Medulla oblongata (tissue), 1 donor: ENCODE measurements at regions not wholly inside any gene's neighbourhood (a gene's known extent, or its start where the extent isn't known, plus 50 kb on each side); places are given as distances from the start of the nearest gene placed in this dataset.

Experiments used
- DNase-seq: peaks from one replicate; pipeline ENCODE4 v3.0.0-alpha.2; 2015; ENCODE audit errors: extremely low spot score

GRCh38 chr2:18831916-18832510, 242.6 kb upstream of the NT5C1B start:
- DNase-seq, result no peak

GRCh38 chr2:18830962-18831361, 241.6 kb upstream of the NT5C1B start:
- DNase-seq, result no peak

- no peak for DNase-seq
These were observed 240.6 kb upstream of the NT5C1B start for GRCh38 chr2:18829976-18830375.

- no peak for DNase-seq
These were observed 240.0 kb upstream of the NT5C1B start for GRCh38 chr2:18829251-18829902.

GRCh38 chr2:18828296-18828695, 238.9 kb upstream of the NT5C1B start:
- DNase-seq, result no peak

- DNase-seq, result no peak
These were observed 236.5 kb upstream of the NT5C1B start for GRCh38 chr2:18825838-18826237.

GRCh38 chr2:18824915-18825314, 235.5 kb upstream of the NT5C1B start:
- DNase-seq, result no peak

GRCh38 chr2:18824325-18824790, 235.0 kb upstream of the NT5C1B start:
- DNase-seq, result no peak

GRCh38 chr2:18821431-18821830, 232.1 kb upstream of the NT5C1B start:
- DNase-seq, result no peak

- DNase-seq, result no peak
These were observed 231.6 kb upstream of the NT5C1B start for GRCh38 chr2:18820966-18821365.

- no peak for DNase-seq
These were observed 230.2 kb upstream of the NT5C1B start for GRCh38 chr2:18819566-18819965.

GRCh38 chr2:18814387-18814786, 225.0 kb upstream of the NT5C1B start:
- DNase-seq, result no peak

GRCh38 chr2:18804536-18804935, 215.2 kb upstream of the NT5C1B start:
- DNase-seq, result no peak

- no peak for DNase-seq
These were observed 214.0 kb upstream of the NT5C1B start for GRCh38 chr2:18803141-18803939.

- no peak for DNase-seq
These were observed 211.0 kb upstream of the NT5C1B start for GRCh38 chr2:18800240-18800971.

- DNase-seq, result no peak
These were observed 210.0 kb upstream of the NT5C1B start for GRCh38 chr2:18799397-18799796.

- DNase-seq, result no peak
These were observed 207.9 kb upstream of the NT5C1B start for GRCh38 chr2:18797133-18797845.

- peak; percentile 9 for DNase-seq
These were observed 206.5 kb upstream of the NT5C1B start for GRCh38 chr2:18795906-18796305.

- DNase-seq, result no peak
These were observed 203.3 kb upstream of the NT5C1B start for GRCh38 chr2:18792684-18793083.

- peak; percentile 60 for DNase-seq
These were observed 202.9 kb upstream of the NT5C1B start for GRCh38 chr2:18792226-18792629.

- no peak for DNase-seq
These were observed 201.9 kb upstream of the NT5C1B start for GRCh38 chr2:18791172-18791797.
